Common myeloid progenitor, CD34-positive (primary cell): ENCODE measurements at regions not wholly inside any gene's neighbourhood (a gene's known extent, or its start where the extent isn't known, plus 50 kb on each side); places are given as distances from the start of the nearest gene placed in this dataset.

Source experiments
- CTCF ChIA-PET: fragments of 350-600 bp; sonication (Branson Sonifier 250); formaldehyde crosslinking; loops from one replicate; lab custom pipeline; 2021; ENCODE audit warnings: antibody characterized with exemption; lab: Charles Lee
- POLR2A ChIA-PET: fragments of 350-600 bp; sonication (Branson Sonifier 250); formaldehyde crosslinking; loops from one replicate; lab custom pipeline; 2021; ENCODE audit warnings: antibody characterized with exemption; lab: Charles Lee
- DNase-seq, 3 donors: peaks; one replicate each; pipeline versions ENCODE4 v3.0.0 to v3.0.0-alpha.2; 2013
- H3K27ac ChIP-seq, 2 experiments: 1 replicate in 1 of 2; 2 replicates in 1 of 2; pipeline ENCODE4 v1.7.0; 2013; ENCODE audit warnings: inconsistent platforms in 2 of 2, low read length in 2 of 2, mild to moderate bottlenecking in 2 of 2, low read depth in 1 of 2, moderate library complexity in 1 of 2; ENCODE audit not compliant: severe bottlenecking in 2 of 2, insufficient read depth in 1 of 2, poor library complexity in 1 of 2
- H3K27me3 ChIP-seq, 5 experiments: replicated peaks in 2 of 5; 1 replicate in 3 of 5; 2 replicates in 2 of 5; pipeline versions ENCODE4 v1.6.1 to v1.7.0; 2013; ENCODE audit warnings: low read length in 4 of 5, mild to moderate bottlenecking in 2 of 5, moderate library complexity in 2 of 5, inconsistent platforms in 1 of 5; ENCODE audit not compliant: insufficient read depth in 5 of 5, control insufficient read depth in 4 of 5
- H3K36me3 ChIP-seq, 4 experiments: 1 replicate in 2 of 4; 2 replicates in 2 of 4; pipeline versions ENCODE4 v1.6.1 to v1.7.0; 2013; ENCODE audit warnings: low read length in 3 of 4, control low read depth in 1 of 4, mild to moderate bottlenecking in 1 of 4; ENCODE audit not compliant: control insufficient read depth in 4 of 4, insufficient read depth in 4 of 4
- H3K4me1 ChIP-seq, 4 experiments: 1 replicate in 3 of 4; 2 replicates in 1 of 4; pipeline versions ENCODE4 v1.6.1 to v1.7.1; 2013; ENCODE audit warnings: low read length in 3 of 4, mild to moderate bottlenecking in 3 of 4, control low read depth in 1 of 4, inconsistent platforms in 1 of 4, moderate library complexity in 1 of 4; ENCODE audit not compliant: control insufficient read depth in 4 of 4, insufficient read depth in 4 of 4; ENCODE audit errors: control extremely low read depth in 1 of 4
- H3K4me3 ChIP-seq, 7 experiments: 1 replicate in 4 of 7; 2 replicates in 3 of 7; pipeline versions ENCODE4 v1.5.1 to v1.7.0; 2013; ENCODE audit warnings: mild to moderate bottlenecking in 7 of 7, low read length in 6 of 7, moderate library complexity in 6 of 7, inconsistent platforms in 2 of 7, low read depth in 2 of 7, control low read depth in 1 of 7; ENCODE audit not compliant: insufficient read depth in 4 of 7, control insufficient read depth in 1 of 7; ENCODE audit errors: extremely low read depth in 1 of 7
- H3K9me3 ChIP-seq, 5 experiments: 1 replicate in 4 of 5; 2 replicates in 1 of 5; pipeline versions ENCODE4 v1.6.1 to v1.7.1; 2013; ENCODE audit warnings: low read length in 4 of 5, mild to moderate bottlenecking in 2 of 5, inconsistent platforms in 1 of 5, low read depth in 1 of 5, moderate library complexity in 1 of 5; ENCODE audit not compliant: control insufficient read depth in 4 of 5, insufficient read depth in 2 of 5; ENCODE audit errors: control extremely low read depth in 1 of 5
- WGBS: methylation state at CpG from one replicate; pipeline ENCODE4 v1.1.5; 2013; ENCODE audit not compliant: insufficient coverage; 5-methylcytosine and 5-hydroxymethylcytosine counted together

- H3K4me1 ChIP-seq, result peaks cover 10 to 20% (median 14%) of the 10 kb centered on the region in 4 experiments
- CTCF ChIA-PET, result no interaction called here
- no peak overlapping the region for H3K4me3 ChIP-seq
- POLR2A ChIA-PET, result no interaction called here
- DNase-seq, result no peak
- no peaks in the 10 kb centered on the region for H3K27me3 ChIP-seq
- H3K36me3 ChIP-seq, result no peaks in the 10 kb centered on the region
- H3K27ac ChIP-seq, result no peak overlapping the region
- 96% methylated on average over 3 of the region's 5 CpGs for WGBS
- H3K9me3 ChIP-seq, result no peaks in the 10 kb centered on the region
Measured at GRCh38 chr21:14766241-14766640, 220.1 kb upstream of the SAMSN1 start.

- Histone ChIP-seq H3K27ac (peak overlapping the region; percentile 40 to 75), H3K36me3 (no peaks in the 10 kb centered on the region), H3K9me3 (no peaks in the 10 kb centered on the region), H3K27me3 (no peaks in the 10 kb centered on the region), H3K4me1 (peaks cover 10 to 20% (median 14%) of the 10 kb centered on the region in 4 experiments), H3K4me3 (no peak overlapping the region)
- POLR2A ChIA-PET, result no interaction called here
- WGBS, result no CpG with 5 or more reads among the region's 4 CpGs
- DNase-seq, result no peak
- CTCF ChIA-PET, result interaction anchor here (1.7 kb wide), 1 partner anchor 10 kb away, joined by 4 read pairs; no protein-coding TSS in a partner anchor
Measured at GRCh38 chr21:14763695-14764064, 217.6 kb upstream of the SAMSN1 start.

- ChIA-PET CTCF (interaction anchor here (0.6 to 1.7 kb wide), 3 partner anchors 9 to 14 kb away, joined by 3 to 5 read pairs (median 4); no protein-coding TSS in a partner anchor), POLR2A (interaction anchor here (0.7 kb wide), 1 partner anchor 67 kb away, joined by 3 read pairs; no protein-coding TSS in a partner anchor)
- H3K4me1 ChIP-seq, result peaks cover 10 to 20% (median 14%) of the 10 kb centered on the region in 4 experiments
- 11% methylated on average over 4 of the region's 4 CpGs for WGBS
- H3K9me3 ChIP-seq, result no peaks in the 10 kb centered on the region
- H3K27ac ChIP-seq, result peak overlapping the region; percentile 40 to 75
- no peaks in the 10 kb centered on the region for H3K27me3 ChIP-seq
- H3K4me3 ChIP-seq, result peak overlapping the region in 6 of 7 experiments; percentile 20 to 68 (median 55)
- DNase-seq, result peak; percentile 48 to 78 (median 71)
- no peaks in the 10 kb centered on the region for H3K36me3 ChIP-seq
Measured at GRCh38 chr21:14762734-14763694, 216.9 kb upstream of the SAMSN1 start.

GRCh38 chr21:14762327-14762726, 216.2 kb upstream of the SAMSN1 start:
- no CpG with 5 or more reads among the region's 1 CpG for WGBS
- CTCF ChIA-PET, result interaction anchor here (1.1 to 1.7 kb wide), 2 partner anchors 8 to 12 kb away, joined by 4 to 5 read pairs; no protein-coding TSS in a partner anchor
- Histone ChIP-seq H3K4me1 (peaks cover 10 to 20% (median 14%) of the 10 kb centered on the region in 4 experiments), H3K4me3 (peak overlapping the region in 2 of 7 experiments; percentile 50 to 62), H3K27ac (peak overlapping the region in 1 of 2 experiments; percentile 75), H3K36me3 (no peaks in the 10 kb centered on the region), H3K9me3 (no peaks in the 10 kb centered on the region), H3K27me3 (no peaks in the 10 kb centered on the region)
- POLR2A ChIA-PET, result interaction anchor here (0.7 kb wide), 1 partner anchor 67 kb away, joined by 3 read pairs; no protein-coding TSS in a partner anchor
- DNase-seq, result no peak

GRCh38 chr21:14759285-14759684, 213.2 kb upstream of the SAMSN1 start:
- ChIA-PET CTCF (no interaction called here), POLR2A (no interaction called here)
- no peaks in the 10 kb centered on the region for H3K36me3 ChIP-seq
- peaks cover 0 to 6% (median 0%) of the 10 kb centered on the region in 5 experiments for H3K9me3 ChIP-seq
- no peak overlapping the region for H3K27ac ChIP-seq
- H3K4me3 ChIP-seq, result no peak overlapping the region
- H3K27me3 ChIP-seq, result no peaks in the 10 kb centered on the region
- H3K4me1 ChIP-seq, result peaks cover 10 to 20% (median 14%) of the 10 kb centered on the region in 4 experiments
- DNase-seq, result no peak

- ChIA-PET CTCF (no interaction called here), POLR2A (no interaction called here)
- Histone ChIP-seq H3K4me1 (peaks cover 10 to 22% (median 14%) of the 10 kb centered on the region in 4 experiments), H3K4me3 (no peak overlapping the region), H3K27ac (no peak overlapping the region), H3K9me3 (peaks cover 0 to 6% (median 0%) of the 10 kb centered on the region in 5 experiments), H3K36me3 (no peaks in the 10 kb centered on the region), H3K27me3 (no peaks in the 10 kb centered on the region)
- no peak for DNase-seq
Measured at GRCh38 chr21:14758849-14759248, 212.7 kb upstream of the SAMSN1 start.
